Heart left ventricle (tissue), 16 donors: ENCODE measurements at regions not wholly inside any gene's neighbourhood (a gene's known extent, or its start where the extent isn't known, plus 50 kb on each side); places are given as distances from the start of the nearest gene placed in this dataset.

ENCODE experiments used
- ATAC-seq, 4 donors: fragments of 200-7000 bp; cut with Tn5 transposase; one replicate each; pipeline ENCODE4 v1.9.1; 2020 to 2022; ENCODE audit warnings: moderate library complexity in 4 of 4, mild to moderate bottlenecking in 3 of 4, moderate number of reproducible peaks in 1 of 4
- DNase-seq, 5 donors: peaks; one replicate each; pipeline ENCODE4 v3.0.0-alpha.2; 2020
- H3K27ac ChIP-seq, 12 donors: fragments of 200-600 bp; sonication (generic) in 4 of 12; one replicate each; pipeline versions ENCODE4 v1.5.0 to v1.8.0; 2016 to 2022; ENCODE audit warnings: mild to moderate bottlenecking in 2 of 12
- H3K27me3 ChIP-seq, 9 donors: fragments of 200-600 bp; sonication (generic) in 2 of 9; one replicate each; pipeline versions ENCODE4 v1.5.1 to v1.8.0; 2016 to 2022; ENCODE audit warnings: mild to moderate bottlenecking in 3 of 9
- H3K36me3 ChIP-seq, 9 donors: fragments of 200-600 bp; sonication (generic) in 2 of 9; one replicate each; pipeline versions ENCODE4 v1.5.0 to v1.8.0; 2018 to 2022; ENCODE audit warnings: mild to moderate bottlenecking in 2 of 9
- H3K4me1 ChIP-seq, 12 donors: fragments of 200-600 bp; sonication (generic) in 4 of 12; one replicate each; pipeline versions ENCODE4 v1.5.0 to v1.8.0; 2016 to 2022; ENCODE audit warnings: mild to moderate bottlenecking in 3 of 12
- H3K4me3 ChIP-seq, 12 donors: fragments of 200-600 bp; sonication (generic) in 4 of 12; one replicate each; pipeline versions ENCODE4 v1.5.0 to v1.8.0; 2017 to 2022; ENCODE audit warnings: mild to moderate bottlenecking in 9 of 12, moderate library complexity in 4 of 12
- H3K9me3 ChIP-seq, 12 donors: fragments of 200-600 bp; sonication (generic) in 4 of 12; one replicate each; pipeline versions ENCODE4 v1.5.0 to v1.8.0; 2016 to 2022; ENCODE audit warnings: mild to moderate bottlenecking in 1 of 12
- POLR2A ChIP-seq, 2 donors: fragments of 450-650 bp; IDR thresholded peaks; one replicate each; pipeline ENCODE4 v1.6.1; 2017; ENCODE audit warnings: antibody characterized with exemption in 2 of 2, mild to moderate bottlenecking in 2 of 2, moderate library complexity in 2 of 2
- WGBS, 4 donors: extraction: QIAGEN DNeasy Blood & Tissue Kit in 2 of 4; methylation state at CpG; one replicate each; pipeline versions ENCODE4 v1.1.5 to v1.1.7; 2013 to 2018; 5-methylcytosine and 5-hydroxymethylcytosine counted together
- intact Hi-C, 10 donors: fragments of 100-400 bp; cut with DNase I; formaldehyde crosslinking; loops; one replicate each; pipeline versions ENCODE4 v1.11.1 to v1.14.2; 2022
- TF ChIP-seq, protein P1 (sequence below), 12 donors: fragments of 200-600 bp; sonication (generic) in 4 of 12; IDR thresholded peaks; one replicate each; pipeline versions ENCODE4 v1.5.0 to v1.8.0; 2018 to 2022; ENCODE audit warnings: antibody characterized with exemption in 12 of 12, mild to moderate bottlenecking in 5 of 12
- donor health status: ischemic (EF 13 %, LVEDD 7.1; RV severe dilation, severe dysfunction).
- donor health status: healthy with polysubstance abuse.
- donor health status: DM: no; HTN: yes; CAD: no.
- donor health status: DM: no; HTN: no; CAD: no.
- donor health status: ischemic (EF 25% LVEDD 6.9; RV normal size, moderate dysfunction).
- donor health status: ischemic (EF 25% LVEDD 5.7; RV mildly dilated, moderate dysfunction).
- donor health status: healthy.
- donor health status: DM: yes; HTN: yes; CAD: no.
- donor health status: ischemic (EF 35%, LVEDD 5.7; RV mildly dilated, moderate dysfunction).
- donor health status: nonischemic (EF 11% LVEDD 7.7; RV severe dilation, severe dysfunction).
- donor health status: DM: yes; HTN: yes; CAD: no.
- donor health status: PGD.
- donor health status: ischemic (EF 29% LVEDD 5.4; RV normal size, mild dysfunction).
- donor health status: nonischemic (EF 23%, LVEDD 6.1; RV moderate dilation, normal function).

- Histone ChIP-seq H3K4me3 (no peak overlapping the region), H3K4me1 (peaks cover 0 to 48% (median 0%) of the 10 kb centered on the region in 12 donors), H3K27me3 (no peaks in the 10 kb centered on the region), H3K27ac (peak overlapping the region in 2 of 12 donors; percentile 22 to 79), H3K36me3 (no peaks in the 10 kb centered on the region), H3K9me3 (no peaks in the 10 kb centered on the region)
- intact Hi-C loops: no loop called here
- no peak for DNase-seq
- 66 to 73% (median 71%) methylated on average over 3 of the region's 3 CpGs for WGBS, 4 donors
- peak in 2 of 4 donors; percentile 29 to 30 for ATAC-seq
- no peak for TF ChIP-seq POLR2A (IDR thresholded peaks at IDR 0.05)
- TF ChIP-seq, protein P1, sequence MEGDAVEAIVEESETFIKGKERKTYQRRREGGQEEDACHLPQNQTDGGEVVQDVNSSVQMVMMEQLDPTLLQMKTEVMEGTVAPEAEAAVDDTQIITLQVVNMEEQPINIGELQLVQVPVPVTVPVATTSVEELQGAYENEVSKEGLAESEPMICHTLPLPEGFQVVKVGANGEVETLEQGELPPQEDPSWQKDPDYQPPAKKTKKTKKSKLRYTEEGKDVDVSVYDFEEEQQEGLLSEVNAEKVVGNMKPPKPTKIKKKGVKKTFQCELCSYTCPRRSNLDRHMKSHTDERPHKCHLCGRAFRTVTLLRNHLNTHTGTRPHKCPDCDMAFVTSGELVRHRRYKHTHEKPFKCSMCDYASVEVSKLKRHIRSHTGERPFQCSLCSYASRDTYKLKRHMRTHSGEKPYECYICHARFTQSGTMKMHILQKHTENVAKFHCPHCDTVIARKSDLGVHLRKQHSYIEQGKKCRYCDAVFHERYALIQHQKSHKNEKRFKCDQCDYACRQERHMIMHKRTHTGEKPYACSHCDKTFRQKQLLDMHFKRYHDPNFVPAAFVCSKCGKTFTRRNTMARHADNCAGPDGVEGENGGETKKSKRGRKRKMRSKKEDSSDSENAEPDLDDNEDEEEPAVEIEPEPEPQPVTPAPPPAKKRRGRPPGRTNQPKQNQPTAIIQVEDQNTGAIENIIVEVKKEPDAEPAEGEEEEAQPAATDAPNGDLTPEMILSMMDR (IDR thresholded peaks at IDR 0.05): no peak
Observed at GRCh38 chr13:48862572-48862971, 113.1 kb upstream of the FNDC3A start.

DNA sequence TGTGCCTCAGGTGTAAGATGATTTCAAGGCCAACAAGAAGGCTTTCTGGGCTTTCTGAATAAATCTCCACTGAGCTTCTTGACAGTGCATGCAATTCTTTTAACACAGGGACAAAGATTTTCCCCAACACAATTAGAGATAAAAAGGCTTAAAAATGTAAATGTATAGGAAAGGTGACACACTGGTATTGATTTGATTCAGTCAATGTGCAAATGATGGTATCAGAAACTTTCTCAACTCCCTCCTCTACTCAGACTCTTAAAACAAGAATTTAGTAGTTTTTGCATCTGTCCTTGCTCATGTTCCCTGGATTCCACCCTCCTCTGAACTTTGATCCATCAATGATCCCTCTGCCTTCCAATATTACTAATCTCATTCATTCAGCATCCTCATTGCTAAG, 111.6 kb upstream of the FNDC3A start:
- intact Hi-C loops: no loop called here
- no peak overlapping the region for H3K4me3 ChIP-seq
- H3K27me3 ChIP-seq: no peaks in the 10 kb centered on the region
- DNase-seq (no peak), ATAC-seq (no peak)
- no peaks in the 10 kb centered on the region for H3K9me3 ChIP-seq
- TF ChIP-seq, protein P1 (IDR thresholded peaks at IDR 0.05): no peak
- no peak for TF ChIP-seq POLR2A (IDR thresholded peaks at IDR 0.05)
- peaks cover 0 to 36% (median 0%) of the 10 kb centered on the region in 12 donors for H3K4me1 ChIP-seq
- H3K27ac ChIP-seq: no peak overlapping the region
- no peaks in the 10 kb centered on the region for H3K36me3 ChIP-seq

DNA sequence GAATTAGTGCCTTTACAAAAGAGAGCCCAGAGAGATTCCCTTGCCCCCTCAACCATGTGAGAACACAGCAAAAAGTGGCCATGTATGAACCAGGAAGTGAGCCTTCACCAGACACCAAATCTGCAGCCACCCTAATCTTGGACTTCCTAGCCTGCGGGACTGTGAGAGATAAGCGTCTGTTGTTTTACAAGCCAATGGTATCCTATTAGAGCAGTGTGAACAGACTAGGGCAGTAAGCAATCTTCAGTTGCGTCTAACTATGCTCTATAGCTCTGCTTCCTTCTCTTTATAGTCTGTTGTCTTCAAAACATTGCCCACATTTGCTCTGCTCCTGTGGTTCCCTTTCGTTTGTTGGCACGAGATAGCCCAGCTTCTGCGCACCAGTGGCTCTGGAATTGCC, 109.5 kb upstream of the FNDC3A start:
- Histone ChIP-seq H3K9me3 (no peaks in the 10 kb centered on the region), H3K4me1 (peaks cover 0 to 23% (median 0%) of the 10 kb centered on the region in 12 donors), H3K4me3 (no peak overlapping the region), H3K27ac (peak overlapping the region in 1 of 12 donors; percentile 60), H3K36me3 (no peaks in the 10 kb centered on the region), H3K27me3 (no peaks in the 10 kb centered on the region)
- no peak for TF ChIP-seq POLR2A (IDR thresholded peaks at IDR 0.05)
- TF ChIP-seq, protein P1 (IDR thresholded peaks at IDR 0.05): no peak
- DNase-seq (no peak), ATAC-seq (peak in 3 of 4 donors; percentile 58 to 70 (median 62))
- WGBS, 4 donors: 31 to 40% (median 36%) methylated on average over 6 of the region's 6 CpGs
- intact Hi-C loops: no loop called here

GRCh38 chr13:48873081-48873480, 102.6 kb upstream of the FNDC3A start:
- H3K27ac ChIP-seq: no peak overlapping the region
- H3K36me3 ChIP-seq: no peaks in the 10 kb centered on the region
- no peaks in the 10 kb centered on the region for H3K9me3 ChIP-seq
- WGBS, 4 donors: 77 to 93% (median 81%) methylated on average over 1 of the region's 1 CpG
- no peak for TF ChIP-seq POLR2A (IDR thresholded peaks at IDR 0.05)
- TF ChIP-seq, protein P1 (IDR thresholded peaks at IDR 0.05): no peak
- no peak for ATAC-seq
- H3K27me3 ChIP-seq: peaks cover 0 to 5% (median 0%) of the 10 kb centered on the region in 9 donors
- H3K4me3 ChIP-seq: no peak overlapping the region
- no peak for DNase-seq
- peaks cover 0 to 18% (median 7%) of the 10 kb centered on the region in 12 donors for H3K4me1 ChIP-seq
- intact Hi-C loops: loop anchor here in 1 of 10 donors (5.0 kb wide), 1 partner anchor 91 kb away; no protein-coding TSS in a partner anchor
